Parathyroid adenoma (tissue), 2 donors: ENCODE measurements at regions not wholly inside any gene's neighbourhood (a gene's known extent, or its start where the extent isn't known, plus 50 kb on each side); places are given as distances from the start of the nearest gene placed in this dataset.

Experiments used
- H2AFZ ChIP-seq: fragments of 300-600 bp; sonication (generic); one replicate; pipeline ENCODE4 v1.7.0; 2017; ENCODE audit warnings: antibody characterized with exemption, mild to moderate bottlenecking
- H3K27ac ChIP-seq: fragments of 300-600 bp; sonication (generic); one replicate; pipeline ENCODE4 v1.7.0; 2017
- H3K27me3 ChIP-seq: fragments of 300-600 bp; sonication (generic); one replicate; pipeline ENCODE4 v1.7.0; 2017; ENCODE audit warnings: low read length; ENCODE audit not compliant: control insufficient read depth, insufficient read depth
- H3K36me3 ChIP-seq: fragments of 300-600 bp; sonication (generic); one replicate; pipeline ENCODE4 v1.7.0; 2017; ENCODE audit warnings: low read length; ENCODE audit not compliant: control insufficient read depth, insufficient read depth
- H3K4me1 ChIP-seq: fragments of 300-600 bp; sonication (generic); one replicate; pipeline ENCODE4 v1.7.0; 2017; ENCODE audit warnings: control low read depth
- H3K4me2 ChIP-seq: fragments of 300-600 bp; sonication (generic); one replicate; pipeline ENCODE4 v1.7.0; 2017; ENCODE audit warnings: low read length
- H3K4me3 ChIP-seq: fragments of 300-600 bp; sonication (generic); one replicate; pipeline ENCODE4 v1.7.0; 2017; ENCODE audit warnings: low read depth, low read length
- H3K79me2 ChIP-seq: fragments of 300-600 bp; sonication (generic); one replicate; pipeline ENCODE4 v1.7.0; 2017; ENCODE audit warnings: control low read depth
- H3K9ac ChIP-seq: fragments of 300-600 bp; sonication (generic); one replicate; pipeline ENCODE4 v1.7.0; 2017; ENCODE audit warnings: mild to moderate bottlenecking
- H3K9me3 ChIP-seq: fragments of 300-600 bp; sonication (generic); one replicate; pipeline ENCODE4 v1.7.0; 2017; ENCODE audit warnings: low read length; ENCODE audit not compliant: control insufficient read depth
- TF ChIP-seq, protein P1 (sequence below): fragments of 300-600 bp; sonication (generic); IDR thresholded peaks from one replicate; pipeline ENCODE4 v1.7.0; 2017; ENCODE audit warnings: antibody characterized with exemption, mild to moderate bottlenecking
- donor health status: primary hyperparathyroidism.

DNA sequence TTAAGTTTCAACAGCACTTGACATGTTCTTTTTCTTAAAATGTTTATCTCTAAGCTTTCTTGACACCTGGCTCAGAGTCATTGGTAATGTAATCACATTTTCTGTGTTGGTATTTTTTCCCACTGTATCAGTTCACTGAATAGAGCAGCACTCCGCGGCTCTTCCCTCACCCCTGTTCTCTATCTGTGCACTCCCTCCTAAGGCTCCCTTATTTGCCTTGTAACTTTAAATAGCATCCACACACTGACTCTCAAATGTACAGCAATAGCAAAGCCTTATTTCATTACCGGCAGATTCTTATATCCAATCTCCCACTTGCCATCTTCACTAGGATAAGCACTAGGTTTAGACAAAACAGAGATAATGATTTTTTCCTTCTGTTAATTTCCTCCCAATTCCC, 935.5 kb upstream of the SLC10A2 start:
- Histone ChIP-seq H3K9me3 (no peaks in the 10 kb centered on the region), H3K27ac (no peak overlapping the region), H3K4me3 (no peak overlapping the region)

DNA sequence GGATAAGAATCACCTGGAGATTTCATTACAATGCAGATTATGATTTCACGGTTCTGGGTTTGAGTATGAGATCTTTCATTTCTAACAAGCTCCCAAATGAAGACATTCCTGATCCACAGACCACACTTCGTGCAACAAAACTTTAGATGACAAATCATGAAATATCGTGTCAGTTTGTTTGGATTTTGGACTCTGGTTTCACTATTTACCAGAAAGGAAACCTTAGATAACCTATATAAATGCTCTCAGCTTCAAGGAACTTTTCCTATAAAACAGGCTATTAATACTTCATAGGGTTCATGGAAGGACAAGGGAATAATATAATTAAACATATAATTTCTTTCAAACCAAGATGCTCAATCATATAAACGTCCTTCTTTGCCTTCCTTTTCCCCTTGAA, 930.5 kb upstream of the SLC10A2 start:
- H3K4me1 ChIP-seq: no peaks in the 10 kb centered on the region
- H3K27ac ChIP-seq: no peak overlapping the region
- H3K9me3 ChIP-seq: no peaks in the 10 kb centered on the region
- no peak overlapping the region for H3K4me2 ChIP-seq
- H3K27me3 ChIP-seq: no peaks in the 10 kb centered on the region
- H2AFZ ChIP-seq: no peak overlapping the region
- TF ChIP-seq, protein P1, sequence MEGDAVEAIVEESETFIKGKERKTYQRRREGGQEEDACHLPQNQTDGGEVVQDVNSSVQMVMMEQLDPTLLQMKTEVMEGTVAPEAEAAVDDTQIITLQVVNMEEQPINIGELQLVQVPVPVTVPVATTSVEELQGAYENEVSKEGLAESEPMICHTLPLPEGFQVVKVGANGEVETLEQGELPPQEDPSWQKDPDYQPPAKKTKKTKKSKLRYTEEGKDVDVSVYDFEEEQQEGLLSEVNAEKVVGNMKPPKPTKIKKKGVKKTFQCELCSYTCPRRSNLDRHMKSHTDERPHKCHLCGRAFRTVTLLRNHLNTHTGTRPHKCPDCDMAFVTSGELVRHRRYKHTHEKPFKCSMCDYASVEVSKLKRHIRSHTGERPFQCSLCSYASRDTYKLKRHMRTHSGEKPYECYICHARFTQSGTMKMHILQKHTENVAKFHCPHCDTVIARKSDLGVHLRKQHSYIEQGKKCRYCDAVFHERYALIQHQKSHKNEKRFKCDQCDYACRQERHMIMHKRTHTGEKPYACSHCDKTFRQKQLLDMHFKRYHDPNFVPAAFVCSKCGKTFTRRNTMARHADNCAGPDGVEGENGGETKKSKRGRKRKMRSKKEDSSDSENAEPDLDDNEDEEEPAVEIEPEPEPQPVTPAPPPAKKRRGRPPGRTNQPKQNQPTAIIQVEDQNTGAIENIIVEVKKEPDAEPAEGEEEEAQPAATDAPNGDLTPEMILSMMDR: no peak
- H3K79me2 ChIP-seq: no peaks in the 10 kb centered on the region
- no peaks in the 10 kb centered on the region for H3K36me3 ChIP-seq
- H3K9ac ChIP-seq: no peak overlapping the region
- no peak overlapping the region for H3K4me3 ChIP-seq

More for the DNA sequence above, 935.5 kb upstream of the SLC10A2 start:
- no peaks in the 10 kb centered on the region for H3K27me3 ChIP-seq
- no peaks in the 10 kb centered on the region for H3K79me2 ChIP-seq
- TF ChIP-seq, protein P1: no peak
- H3K4me2 ChIP-seq: no peak overlapping the region
- no peak overlapping the region for H3K9ac ChIP-seq
- H3K36me3 ChIP-seq: no peaks in the 10 kb centered on the region
- H2AFZ ChIP-seq: no peak overlapping the region
- no peaks in the 10 kb centered on the region for H3K4me1 ChIP-seq

DNA sequence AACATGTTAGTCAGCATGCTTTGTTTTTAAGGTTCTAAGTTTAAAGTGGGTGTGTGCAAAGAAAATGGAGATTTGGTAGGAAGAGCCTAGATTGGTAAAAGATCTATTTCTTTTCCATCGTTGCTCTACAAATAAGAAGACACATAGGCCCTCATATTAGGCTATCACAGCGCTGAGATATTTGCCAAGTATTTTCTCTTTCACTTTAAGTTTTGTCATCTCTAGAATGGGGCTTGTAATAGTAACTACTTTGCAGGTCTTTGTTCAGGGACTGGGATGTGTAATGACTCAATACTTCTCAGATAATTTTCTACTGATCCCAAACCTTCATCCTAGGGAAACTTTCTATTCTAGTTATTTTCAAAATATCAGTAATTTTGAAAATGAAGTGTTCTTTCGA, 917.7 kb upstream of the SLC10A2 start:
- no peak overlapping the region for H3K9ac ChIP-seq
- no peak overlapping the region for H3K4me3 ChIP-seq

DNA sequence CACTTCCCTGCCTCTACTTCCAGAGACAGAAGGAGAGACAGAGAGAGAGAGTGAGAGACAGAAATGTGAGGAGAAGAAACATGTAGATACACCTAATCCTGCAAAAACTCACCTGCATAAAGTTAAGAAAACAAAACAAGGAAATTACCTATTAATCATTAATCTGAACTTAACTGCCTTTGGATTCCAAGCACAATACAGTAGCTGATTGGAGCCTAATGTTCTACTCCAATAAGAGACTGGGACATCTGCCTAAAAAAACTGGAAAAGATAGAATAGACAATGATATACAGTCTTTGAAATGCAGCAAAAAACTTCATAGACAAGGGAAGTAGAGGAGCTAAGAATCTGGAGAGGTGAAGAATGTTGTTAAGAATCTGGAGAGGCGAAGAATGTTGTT, 910.2 kb upstream of the SLC10A2 start:
- Histone ChIP-seq H3K79me2 (no peaks in the 10 kb centered on the region), H3K4me3 (no peak overlapping the region), H3K9ac (no peak overlapping the region)

More for the DNA sequence above, 917.7 kb upstream of the SLC10A2 start:
- H3K9me3 ChIP-seq: no peaks in the 10 kb centered on the region
- H3K27ac ChIP-seq: no peak overlapping the region
- H3K79me2 ChIP-seq: no peaks in the 10 kb centered on the region
- TF ChIP-seq, protein P1: no peak
- H3K27me3 ChIP-seq: no peaks in the 10 kb centered on the region
- H2AFZ ChIP-seq: no peak overlapping the region
- H3K36me3 ChIP-seq: no peaks in the 10 kb centered on the region
- no peaks in the 10 kb centered on the region for H3K4me1 ChIP-seq
- no peak overlapping the region for H3K4me2 ChIP-seq

DNA sequence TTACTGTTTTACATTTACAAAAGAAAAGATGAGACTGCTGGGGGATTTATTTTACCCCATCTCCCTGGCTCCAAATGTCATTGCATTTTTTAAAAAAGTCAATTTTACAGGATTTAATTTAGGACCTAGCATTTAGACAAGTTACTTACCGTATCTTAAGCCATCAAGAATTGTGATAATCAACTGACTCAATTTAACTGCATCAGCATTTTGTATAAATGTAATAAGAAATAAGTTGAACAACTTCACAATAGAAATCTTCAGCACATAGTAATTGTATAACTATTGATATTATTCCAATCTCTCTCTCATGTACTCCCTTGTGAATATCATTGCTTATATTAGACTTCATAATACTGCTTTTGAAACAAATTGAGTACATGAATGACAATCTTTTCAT, 907.5 kb upstream of the SLC10A2 start:
- Histone ChIP-seq H3K9me3 (no peaks in the 10 kb centered on the region), H3K27ac (no peak overlapping the region), H3K79me2 (no peaks in the 10 kb centered on the region), H3K4me2 (no peak overlapping the region), H3K4me3 (no peak overlapping the region), H3K36me3 (no peaks in the 10 kb centered on the region), H3K27me3 (no peaks in the 10 kb centered on the region), H3K4me1 (no peaks in the 10 kb centered on the region), H2AFZ (no peak overlapping the region), H3K9ac (no peak overlapping the region)
- TF ChIP-seq, protein P1: no peak

More for the DNA sequence above, 910.2 kb upstream of the SLC10A2 start:
- Histone ChIP-seq H2AFZ (no peak overlapping the region), H3K36me3 (no peaks in the 10 kb centered on the region), H3K9me3 (no peaks in the 10 kb centered on the region), H3K27me3 (no peaks in the 10 kb centered on the region), H3K4me1 (no peaks in the 10 kb centered on the region), H3K4me2 (no peak overlapping the region), H3K27ac (no peak overlapping the region)
- TF ChIP-seq, protein P1: no peak
